ENCODE measurements at regions not wholly inside any gene's neighbourhood (a gene's known extent, or its start where the extent isn't known, plus 50 kb on each side); places are given as distances from the start of the nearest gene placed in this dataset.

- Histone ChIP-seq H3K4me3 (no peak overlapping the region), H3K27ac (no peak overlapping the region), H3K9me3 (no peaks in the 10 kb centered on the region), H3K27me3 (no peaks in the 10 kb centered on the region), H3K36me3 (replicated peaks in 1 of 2; ENCODE audit: insufficient read depth in 1 of 2, low read depth in 2 of 2) (no peaks in the 10 kb centered on the region), H3K4me1 (no peaks in the 10 kb centered on the region)
- TF ChIP-seq CTCF (IDR thresholded peaks at IDR 0.05) (no peak), POLR2A (IDR thresholded peaks at IDR 0.05) (no peak)
- ATAC-seq (no peak), DNase-seq (no peak)
- 56 to 60% methylated on average over 8 of the region's 8 CpGs for WGBS, 2 donors
- intact Hi-C loops (cut with DNase I): no loop called here
These were observed 68.0 kb upstream of the ADPGK start for GRCh38 chr15:72851586-72851985.

- ATAC-seq: no peak
- Histone ChIP-seq H3K9me3 (no peaks in the 10 kb centered on the region), H3K27ac (no peak overlapping the region), H3K27me3 (no peaks in the 10 kb centered on the region), H3K36me3 (replicated peaks in 1 of 2; ENCODE audit: insufficient read depth in 1 of 2, low read depth in 2 of 2) (no peaks in the 10 kb centered on the region), H3K4me3 (no peak overlapping the region), H3K4me1 (no peaks in the 10 kb centered on the region)
- intact Hi-C loops (cut with DNase I): no loop called here
- 32 to 37% methylated on average over 3 of the region's 3 CpGs for WGBS, 2 donors
- TF ChIP-seq CTCF (IDR thresholded peaks at IDR 0.05) (no peak), POLR2A (IDR thresholded peaks at IDR 0.05) (no peak)
- no peak for DNase-seq
These were observed 67.3 kb upstream of the ADPGK start for GRCh38 chr15:72850833-72851232.

- no peaks in the 10 kb centered on the region for H3K4me1 ChIP-seq
- no peak overlapping the region for H3K27ac ChIP-seq
- TF ChIP-seq POLR2A (IDR thresholded peaks at IDR 0.05) (no peak), CTCF (IDR thresholded peaks at IDR 0.05) (no peak)
- H3K27me3 ChIP-seq: no peaks in the 10 kb centered on the region
- intact Hi-C loops (cut with DNase I): no loop called here
- ATAC-seq (no peak), DNase-seq (no peak)
- H3K36me3 ChIP-seq (replicated peaks in 1 of 2; ENCODE audit: insufficient read depth in 1 of 2, low read depth in 2 of 2): no peaks in the 10 kb centered on the region
- no peaks in the 10 kb centered on the region for H3K9me3 ChIP-seq
- 60 to 71% methylated on average over 3 of the region's 3 CpGs for WGBS, 2 donors
- H3K4me3 ChIP-seq: no peak overlapping the region
These were observed 64.2 kb upstream of the ADPGK start for GRCh38 chr15:72847806-72848205.

- Histone ChIP-seq H3K4me1 (no peaks in the 10 kb centered on the region), H3K9me3 (no peaks in the 10 kb centered on the region), H3K36me3 (replicated peaks in 1 of 2; ENCODE audit: insufficient read depth in 1 of 2, low read depth in 2 of 2) (no peaks in the 10 kb centered on the region), H3K27me3 (no peaks in the 10 kb centered on the region), H3K27ac (no peak overlapping the region), H3K4me3 (no peak overlapping the region)
- TF ChIP-seq POLR2A (IDR thresholded peaks at IDR 0.05) (no peak), CTCF (IDR thresholded peaks at IDR 0.05) (no peak)
- intact Hi-C loops (cut with DNase I): no loop called here
- DNase-seq: no peak
- 58 to 72% methylated on average over 3 to 4 of the region's 4 CpGs for WGBS, 2 donors
- ATAC-seq: no peak
These were observed 63.5 kb upstream of the ADPGK start for GRCh38 chr15:72847033-72847432.

GRCh38 chr15:72845981-72846383, 62.4 kb upstream of the ADPGK start:
- no peaks in the 10 kb centered on the region for H3K36me3 ChIP-seq (replicated peaks in 1 of 2; ENCODE audit: insufficient read depth in 1 of 2, low read depth in 2 of 2)
- intact Hi-C loops (cut with DNase I): no loop called here
- H3K27me3 ChIP-seq: no peaks in the 10 kb centered on the region
- no peaks in the 10 kb centered on the region for H3K4me1 ChIP-seq
- DNase-seq (no peak), ATAC-seq (no peak)
- H3K9me3 ChIP-seq: no peaks in the 10 kb centered on the region
- TF ChIP-seq CTCF (IDR thresholded peaks at IDR 0.05) (no peak), POLR2A (IDR thresholded peaks at IDR 0.05) (no peak)
- no peak overlapping the region for H3K4me3 ChIP-seq
- H3K27ac ChIP-seq: no peak overlapping the region

Measured in body of pancreas (tissue), 4 donors.